ENCODE measurements at regions not wholly inside any gene's neighbourhood (a gene's known extent, or its start where the extent isn't known, plus 50 kb on each side); places are given as distances from the start of the nearest gene placed in this dataset.

DNA sequence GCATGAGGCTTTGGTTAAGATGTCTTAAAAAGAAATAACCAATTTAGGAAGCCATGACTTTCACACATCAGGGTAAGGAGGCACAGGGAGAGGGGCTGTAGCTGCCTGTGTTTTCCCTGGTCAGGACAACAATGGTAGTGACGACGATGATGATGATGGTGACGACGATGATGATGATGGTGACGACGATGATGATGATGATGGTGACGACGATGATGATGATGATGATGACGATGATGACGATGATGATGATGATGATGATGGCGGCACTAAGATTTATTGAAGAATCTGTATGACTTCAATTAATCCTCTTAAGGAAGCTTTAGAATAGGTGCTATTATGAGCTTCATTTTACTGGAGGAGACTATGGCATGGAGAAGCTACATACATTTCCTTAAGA, 284.1 kb upstream of the TNRC6C start:
- Mint-ChIP-seq H3K36me3 (ENCODE audit: low read depth) (peaks cover 5% of the 10 kb centered on the region), H3K4me3 (no peak overlapping the region), H3K4me1 (ENCODE audit: low read depth) (peaks cover 5% of the 10 kb centered on the region), H3K27me3 (no peaks in the 10 kb centered on the region), H3K27ac (no peak overlapping the region), H3K9me3 (no peaks in the 10 kb centered on the region)

DNA sequence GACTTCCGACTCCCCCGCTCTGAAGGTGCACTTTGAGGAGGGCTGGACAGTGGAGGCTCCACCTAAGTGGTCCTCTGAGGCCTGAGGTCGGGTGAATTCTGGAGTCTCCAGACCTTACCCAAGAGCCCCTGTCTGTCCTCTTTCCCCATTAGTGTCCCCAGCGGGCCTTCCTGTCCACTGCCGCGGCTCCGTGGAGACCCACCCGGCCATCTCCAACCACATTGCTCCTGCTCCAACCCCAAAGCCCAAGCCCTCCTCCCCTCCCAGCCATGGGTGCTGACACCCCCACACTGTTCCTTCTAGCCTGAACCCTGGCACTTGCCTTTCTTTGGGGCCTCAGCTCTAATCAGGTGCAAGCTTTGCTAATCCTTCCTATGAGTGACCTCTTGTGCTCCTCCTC, 283.1 kb upstream of the TNRC6C start:
- H3K4me1 Mint-ChIP-seq (ENCODE audit: low read depth) = no peaks in the 10 kb centered on the region
- no peak overlapping the region for H3K4me3 Mint-ChIP-seq
- H3K9me3 Mint-ChIP-seq = no peaks in the 10 kb centered on the region
- no peaks in the 10 kb centered on the region for H3K36me3 Mint-ChIP-seq (ENCODE audit: low read depth)
- no peak overlapping the region for H3K27ac Mint-ChIP-seq
- H3K27me3 Mint-ChIP-seq = no peaks in the 10 kb centered on the region

DNA sequence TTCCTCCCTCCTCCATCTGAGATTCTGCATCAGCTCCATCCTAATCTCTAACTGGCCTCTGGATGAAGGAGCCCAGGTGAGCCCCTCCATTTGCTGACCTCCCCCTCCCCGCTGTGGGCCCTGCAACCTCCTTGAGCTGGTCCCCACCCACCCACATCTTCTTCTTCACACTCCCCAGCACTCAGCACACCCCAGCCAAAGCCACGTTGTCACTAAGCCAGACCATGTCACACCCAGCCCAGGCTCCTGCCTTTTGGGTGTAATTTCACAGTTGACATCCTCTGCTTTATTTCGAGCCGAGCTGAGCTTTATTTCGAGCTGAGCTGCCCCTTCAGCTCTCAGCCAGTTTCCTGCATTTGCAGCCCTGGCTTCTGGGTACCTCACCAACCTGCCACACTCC, 282.7 kb upstream of the TNRC6C start:
- no peaks in the 10 kb centered on the region for H3K4me1 Mint-ChIP-seq (ENCODE audit: low read depth)
- no peaks in the 10 kb centered on the region for H3K36me3 Mint-ChIP-seq (ENCODE audit: low read depth)
- no peak overlapping the region for H3K4me3 Mint-ChIP-seq
- H3K27me3 Mint-ChIP-seq = no peaks in the 10 kb centered on the region
- no peak overlapping the region for H3K27ac Mint-ChIP-seq
- no peaks in the 10 kb centered on the region for H3K9me3 Mint-ChIP-seq

DNA sequence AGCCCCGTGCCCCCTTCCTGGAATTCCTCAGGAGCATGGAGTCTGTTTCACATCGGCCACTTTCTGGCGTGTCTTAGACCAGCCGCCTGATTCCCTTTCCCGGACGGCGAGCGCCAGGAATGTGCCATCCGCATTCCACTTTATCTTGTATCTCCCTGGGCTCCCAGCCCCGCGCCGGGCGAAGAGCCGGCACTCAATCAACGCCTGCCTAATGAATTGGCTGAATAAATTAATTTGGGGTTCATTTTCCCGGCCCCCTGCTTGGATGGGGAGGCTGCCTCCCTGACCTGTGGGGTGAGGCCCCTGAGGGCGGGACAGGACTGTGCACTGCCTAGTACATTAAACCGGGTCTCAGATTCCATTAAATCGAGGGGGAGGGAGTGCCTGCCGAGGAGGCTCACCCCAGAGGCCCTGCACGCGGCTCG, 282.3 kb upstream of the TNRC6C start:
- no peaks in the 10 kb centered on the region for H3K36me3 Mint-ChIP-seq (ENCODE audit: low read depth)
- H3K9me3 Mint-ChIP-seq = no peaks in the 10 kb centered on the region
- H3K27me3 Mint-ChIP-seq = no peaks in the 10 kb centered on the region
- H3K4me3 Mint-ChIP-seq = no peak overlapping the region
- H3K27ac Mint-ChIP-seq = no peak overlapping the region
- H3K4me1 Mint-ChIP-seq (ENCODE audit: low read depth) = no peaks in the 10 kb centered on the region

DNA sequence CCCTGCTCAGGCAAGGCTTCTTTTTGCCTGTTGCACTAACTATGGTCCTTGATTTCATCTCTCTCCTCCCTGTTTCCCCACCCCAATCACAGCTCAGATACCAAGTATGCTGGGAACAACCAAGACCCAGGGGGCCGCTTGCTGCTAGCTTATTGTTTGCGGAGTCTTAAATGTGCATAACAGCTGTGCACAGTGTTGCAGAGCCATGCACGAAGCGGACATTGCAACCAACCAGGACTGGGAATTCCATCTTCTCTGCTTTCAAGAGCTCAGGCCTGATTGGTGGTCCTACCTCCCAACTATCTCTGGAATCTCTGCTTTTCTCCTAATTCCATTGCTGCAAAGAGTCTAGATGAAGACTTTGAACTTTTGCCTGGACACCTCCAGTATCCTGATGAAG, 281.3 kb upstream of the TNRC6C start:
- H3K4me3 Mint-ChIP-seq = no peak overlapping the region
- no peak overlapping the region for H3K27ac Mint-ChIP-seq
- H3K9me3 Mint-ChIP-seq = no peaks in the 10 kb centered on the region
- no peaks in the 10 kb centered on the region for H3K4me1 Mint-ChIP-seq (ENCODE audit: low read depth)
- H3K27me3 Mint-ChIP-seq = no peaks in the 10 kb centered on the region
- H3K36me3 Mint-ChIP-seq (ENCODE audit: low read depth) = no peaks in the 10 kb centered on the region

DNA sequence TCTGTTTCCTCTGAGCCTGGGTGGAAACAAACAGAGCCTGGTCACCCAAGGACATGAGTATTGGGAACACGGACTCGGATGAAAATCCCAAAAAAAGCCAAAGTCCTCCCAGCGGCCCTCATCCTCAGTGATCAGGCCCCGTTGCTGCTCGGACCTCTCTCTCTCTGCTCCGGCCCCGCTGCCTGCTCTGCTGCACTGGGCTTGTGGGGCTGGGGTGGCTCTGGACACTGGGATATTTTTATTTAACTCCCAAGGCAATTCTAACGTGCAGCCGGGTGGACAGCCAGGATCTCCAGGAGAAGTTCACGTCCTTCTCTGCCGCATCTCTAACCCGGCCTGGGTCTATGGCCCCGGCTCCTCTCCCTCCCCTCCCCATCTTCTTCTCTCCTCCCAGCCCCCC, 280.9 kb upstream of the TNRC6C start:
- Mint-ChIP-seq H3K27ac (no peak overlapping the region), H3K4me1 (ENCODE audit: low read depth) (no peaks in the 10 kb centered on the region), H3K9me3 (no peaks in the 10 kb centered on the region), H3K36me3 (ENCODE audit: low read depth) (no peaks in the 10 kb centered on the region), H3K27me3 (no peaks in the 10 kb centered on the region), H3K4me3 (no peak overlapping the region)

DNA sequence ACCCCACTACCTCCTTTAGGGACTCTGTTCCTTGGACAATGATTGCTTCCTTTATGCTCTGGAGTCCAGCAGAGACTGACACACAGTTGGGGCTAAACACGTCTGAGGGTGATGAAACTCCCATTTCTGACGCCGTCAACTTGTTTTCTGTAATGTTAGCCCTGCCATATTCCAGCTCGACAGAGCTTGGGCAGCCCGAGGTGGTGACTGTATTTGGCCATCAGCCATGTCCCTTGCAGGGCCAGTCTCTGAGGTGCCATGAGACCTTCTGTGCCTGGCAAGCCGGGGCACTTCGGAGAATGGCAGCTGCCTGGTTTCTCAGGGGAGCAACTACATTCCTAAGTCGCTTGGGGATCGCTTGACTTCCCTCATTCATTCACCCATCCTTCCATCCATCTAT, 278.9 kb upstream of the TNRC6C start:
- Mint-ChIP-seq H3K9me3 (no peaks in the 10 kb centered on the region), H3K27me3 (no peaks in the 10 kb centered on the region)

DNA sequence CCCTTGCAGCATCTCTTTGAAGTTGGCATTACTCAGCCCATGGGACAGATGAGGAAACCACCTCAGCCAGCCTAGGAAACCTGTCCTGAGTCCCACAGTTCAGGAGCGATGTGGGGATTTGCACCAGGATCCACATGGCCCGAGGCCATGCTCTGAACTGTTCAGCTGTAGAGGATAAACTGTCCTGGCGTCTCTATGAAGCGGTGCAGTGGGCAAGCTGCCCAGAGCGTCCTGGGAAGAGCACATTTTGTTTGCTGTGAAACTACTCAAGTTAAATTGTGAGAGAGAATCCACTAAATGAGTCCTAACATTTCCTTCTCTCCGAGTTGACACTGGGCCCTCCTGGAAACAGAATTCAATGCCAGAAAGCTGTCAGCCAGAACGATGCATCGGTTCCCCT, 276.6 kb upstream of the TNRC6C start:
- Mint-ChIP-seq H3K27me3 (no peaks in the 10 kb centered on the region), H3K9me3 (no peaks in the 10 kb centered on the region), H3K27ac (no peak overlapping the region), H3K4me3 (no peak overlapping the region), H3K4me1 (ENCODE audit: low read depth) (no peaks in the 10 kb centered on the region), H3K36me3 (ENCODE audit: low read depth) (no peaks in the 10 kb centered on the region)

More for the DNA sequence above, 278.9 kb upstream of the TNRC6C start:
- Mint-ChIP-seq H3K4me1 (ENCODE audit: low read depth) (no peaks in the 10 kb centered on the region), H3K4me3 (no peak overlapping the region), H3K36me3 (ENCODE audit: low read depth) (no peaks in the 10 kb centered on the region), H3K27ac (no peak overlapping the region)

DNA sequence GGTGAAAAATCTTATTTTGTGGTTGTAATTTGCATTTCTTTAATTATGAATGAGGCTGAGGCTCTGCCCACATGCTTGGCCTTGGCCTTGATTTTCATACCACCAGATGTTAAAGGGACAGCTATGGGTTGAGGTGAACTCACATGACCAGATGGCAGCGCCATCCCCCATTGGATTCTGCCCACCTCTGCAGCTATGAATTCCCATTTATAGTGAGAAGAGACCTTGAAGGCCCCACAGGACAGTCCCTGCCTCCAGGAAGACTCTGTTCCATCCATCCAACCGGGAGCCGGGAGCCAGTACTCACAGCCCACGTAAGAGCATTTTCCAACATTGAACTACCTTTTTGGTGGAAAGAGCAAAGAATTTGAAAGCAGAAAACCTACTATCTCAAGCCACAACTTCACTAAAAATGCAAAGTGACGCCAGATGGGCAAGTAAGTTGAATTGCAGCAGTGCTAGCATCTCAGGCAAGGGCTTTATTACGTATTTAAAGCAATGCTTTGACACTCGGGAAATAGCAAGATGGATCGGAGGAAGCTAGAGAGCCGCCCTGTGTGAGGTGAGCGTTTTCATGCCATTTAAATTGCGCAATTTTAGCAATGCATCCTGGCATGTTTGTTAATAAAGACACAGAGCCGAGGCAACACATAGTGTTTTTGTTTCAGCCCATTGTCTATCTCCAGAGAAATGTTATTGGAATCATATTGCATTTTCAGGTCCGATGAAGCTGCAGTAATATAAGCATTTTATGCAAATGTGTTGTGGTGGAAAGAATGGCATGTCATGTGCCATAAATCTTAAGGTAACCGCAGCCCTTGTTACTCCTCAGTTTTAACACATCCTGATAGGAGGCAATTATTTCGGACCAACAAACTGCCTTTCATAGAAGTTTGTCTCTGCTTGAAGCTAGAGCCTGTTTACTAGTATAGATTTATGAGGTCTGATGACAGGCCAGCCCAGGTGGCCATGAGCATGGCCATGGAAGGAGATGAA, 273.4 kb upstream of the TNRC6C start:
- Mint-ChIP-seq H3K4me3 (no peak overlapping the region), H3K9me3 (no peaks in the 10 kb centered on the region), H3K4me1 (ENCODE audit: low read depth) (peaks cover under 1% of the 10 kb centered on the region), H3K27ac (no peak overlapping the region), H3K27me3 (no peaks in the 10 kb centered on the region), H3K36me3 (ENCODE audit: low read depth) (no peaks in the 10 kb centered on the region)

DNA sequence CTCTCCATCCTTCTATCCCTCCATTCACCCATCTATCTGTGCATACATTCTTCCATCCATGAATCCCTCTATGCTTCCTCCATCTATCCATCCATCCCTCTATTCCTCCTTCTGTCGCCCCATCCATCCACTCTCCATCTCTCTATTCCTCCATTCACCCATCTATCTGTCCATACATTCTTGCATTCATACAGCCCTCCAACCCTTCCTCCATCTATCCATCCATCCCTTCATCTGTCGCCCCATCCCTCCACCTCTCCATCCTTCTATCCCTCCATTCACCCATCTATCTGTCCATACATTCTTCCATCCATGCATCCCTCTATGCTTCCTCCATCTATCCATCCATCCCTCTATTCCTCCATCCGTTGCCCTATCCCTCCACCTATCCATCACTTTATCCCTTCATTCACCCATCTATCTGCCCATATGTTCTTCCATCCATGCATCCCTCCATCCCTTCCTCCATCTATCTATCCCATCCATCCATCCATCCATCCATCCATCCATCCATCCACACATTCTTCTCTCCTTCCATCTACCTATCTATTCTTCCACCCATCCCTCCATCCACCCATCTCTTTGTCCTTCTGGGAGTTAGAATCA, 272.5 kb upstream of the TNRC6C start:
- Mint-ChIP-seq H3K27ac (no peak overlapping the region), H3K9me3 (no peaks in the 10 kb centered on the region)

DNA sequence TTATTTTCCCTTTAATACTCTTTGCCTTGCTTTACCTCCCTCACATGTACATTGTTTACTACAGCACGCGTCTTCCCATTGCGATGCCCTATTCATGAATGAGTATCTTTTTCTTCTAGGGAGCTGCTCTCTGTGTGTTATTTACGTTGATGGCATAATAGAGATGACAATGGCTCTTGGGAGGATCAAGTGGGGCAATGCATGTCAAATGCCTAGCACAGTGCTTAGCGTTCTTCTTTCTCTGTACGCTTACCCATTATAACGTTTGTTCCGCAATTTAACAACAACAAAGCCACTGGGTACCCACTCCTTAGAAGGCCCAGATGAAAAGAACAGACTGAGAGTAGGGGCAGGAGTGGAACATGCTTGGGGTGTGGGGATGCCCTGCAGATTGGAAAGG, 271.6 kb upstream of the TNRC6C start:
- H3K4me1 Mint-ChIP-seq (ENCODE audit: low read depth) = peaks cover 19% of the 10 kb centered on the region
- no peaks in the 10 kb centered on the region for H3K36me3 Mint-ChIP-seq (ENCODE audit: low read depth)
- no peak overlapping the region for H3K4me3 Mint-ChIP-seq
- no peaks in the 10 kb centered on the region for H3K27me3 Mint-ChIP-seq
- no peaks in the 10 kb centered on the region for H3K9me3 Mint-ChIP-seq
- no peak overlapping the region for H3K27ac Mint-ChIP-seq

More for the DNA sequence above, 272.5 kb upstream of the TNRC6C start:
- Mint-ChIP-seq H3K4me3 (no peak overlapping the region), H3K4me1 (ENCODE audit: low read depth) (peaks cover 9% of the 10 kb centered on the region), H3K27me3 (no peaks in the 10 kb centered on the region), H3K36me3 (ENCODE audit: low read depth) (no peaks in the 10 kb centered on the region)

DNA sequence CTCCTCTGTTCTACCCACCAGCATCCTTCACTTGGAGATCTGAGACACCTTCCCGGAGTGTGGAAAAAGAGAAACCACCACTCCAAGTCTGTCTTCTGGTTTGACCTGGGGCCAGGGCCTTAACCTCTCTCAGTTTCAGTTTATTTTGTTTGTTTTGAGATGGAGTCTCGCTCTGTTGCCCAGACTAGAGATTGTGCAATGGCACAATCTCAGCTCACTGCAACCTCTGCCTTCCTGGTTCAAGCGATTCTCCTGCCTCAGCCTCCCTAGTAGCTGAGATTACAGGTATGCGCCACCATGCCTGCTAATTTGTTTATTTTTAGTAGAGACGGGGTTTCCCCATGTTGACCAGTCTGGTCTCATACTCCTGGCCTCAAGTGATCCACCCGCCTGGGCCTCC, 271.1 kb upstream of the TNRC6C start:
- Mint-ChIP-seq H3K4me1 (ENCODE audit: low read depth) (peaks cover 24% of the 10 kb centered on the region), H3K27ac (no peak overlapping the region), H3K27me3 (no peaks in the 10 kb centered on the region), H3K36me3 (ENCODE audit: low read depth) (no peaks in the 10 kb centered on the region), H3K9me3 (no peaks in the 10 kb centered on the region), H3K4me3 (no peak overlapping the region)

DNA sequence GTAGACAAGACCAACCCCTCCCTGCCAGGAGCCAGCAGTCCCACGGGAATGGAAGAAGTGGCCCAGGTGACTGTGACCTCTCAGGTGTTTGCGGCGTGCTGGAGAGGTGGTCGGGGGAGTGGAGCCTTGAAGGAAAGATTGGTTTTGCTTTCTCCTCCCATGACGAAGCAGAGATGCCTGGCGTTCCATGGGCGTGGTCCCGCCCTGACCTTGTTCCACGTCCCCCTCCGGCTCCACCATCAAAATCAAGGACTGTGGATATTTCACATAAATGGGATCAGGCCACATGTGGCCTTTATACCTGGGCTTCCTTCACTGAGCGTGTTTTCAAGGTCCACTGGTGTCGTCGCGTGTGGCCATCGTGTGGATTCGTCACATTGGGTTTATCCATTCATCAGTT, 270.6 kb upstream of the TNRC6C start:
- H3K36me3 Mint-ChIP-seq (ENCODE audit: low read depth) = no peaks in the 10 kb centered on the region
- no peak overlapping the region for H3K4me3 Mint-ChIP-seq
- H3K4me1 Mint-ChIP-seq (ENCODE audit: low read depth) = peaks cover 28% of the 10 kb centered on the region
- no peaks in the 10 kb centered on the region for H3K27me3 Mint-ChIP-seq
- no peaks in the 10 kb centered on the region for H3K9me3 Mint-ChIP-seq
- no peak overlapping the region for H3K27ac Mint-ChIP-seq

DNA sequence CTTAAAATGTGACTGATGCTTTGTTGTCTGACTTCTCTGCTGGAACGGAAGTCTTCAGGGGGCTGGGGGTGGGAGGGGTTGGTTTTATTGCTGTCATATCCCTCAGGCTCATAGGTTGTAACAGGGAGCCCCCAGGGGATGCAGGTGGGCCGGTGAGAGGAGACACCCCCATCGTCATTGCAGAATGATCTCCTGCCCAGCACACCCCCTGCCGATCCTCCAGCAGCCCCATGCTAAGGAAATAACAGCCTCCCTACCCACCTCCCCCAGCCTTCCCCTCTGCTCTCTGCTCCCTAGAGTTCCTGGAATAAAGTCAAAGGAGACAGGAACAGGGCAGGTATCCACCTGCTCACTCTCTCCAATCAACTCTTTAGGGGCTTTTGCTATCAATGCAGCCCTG, 270.1 kb upstream of the TNRC6C start:
- Mint-ChIP-seq H3K9me3 (no peaks in the 10 kb centered on the region), H3K27ac (no peak overlapping the region), H3K36me3 (ENCODE audit: low read depth) (no peaks in the 10 kb centered on the region), H3K4me3 (no peak overlapping the region), H3K27me3 (no peaks in the 10 kb centered on the region), H3K4me1 (ENCODE audit: low read depth) (peaks cover 28% of the 10 kb centered on the region)

DNA sequence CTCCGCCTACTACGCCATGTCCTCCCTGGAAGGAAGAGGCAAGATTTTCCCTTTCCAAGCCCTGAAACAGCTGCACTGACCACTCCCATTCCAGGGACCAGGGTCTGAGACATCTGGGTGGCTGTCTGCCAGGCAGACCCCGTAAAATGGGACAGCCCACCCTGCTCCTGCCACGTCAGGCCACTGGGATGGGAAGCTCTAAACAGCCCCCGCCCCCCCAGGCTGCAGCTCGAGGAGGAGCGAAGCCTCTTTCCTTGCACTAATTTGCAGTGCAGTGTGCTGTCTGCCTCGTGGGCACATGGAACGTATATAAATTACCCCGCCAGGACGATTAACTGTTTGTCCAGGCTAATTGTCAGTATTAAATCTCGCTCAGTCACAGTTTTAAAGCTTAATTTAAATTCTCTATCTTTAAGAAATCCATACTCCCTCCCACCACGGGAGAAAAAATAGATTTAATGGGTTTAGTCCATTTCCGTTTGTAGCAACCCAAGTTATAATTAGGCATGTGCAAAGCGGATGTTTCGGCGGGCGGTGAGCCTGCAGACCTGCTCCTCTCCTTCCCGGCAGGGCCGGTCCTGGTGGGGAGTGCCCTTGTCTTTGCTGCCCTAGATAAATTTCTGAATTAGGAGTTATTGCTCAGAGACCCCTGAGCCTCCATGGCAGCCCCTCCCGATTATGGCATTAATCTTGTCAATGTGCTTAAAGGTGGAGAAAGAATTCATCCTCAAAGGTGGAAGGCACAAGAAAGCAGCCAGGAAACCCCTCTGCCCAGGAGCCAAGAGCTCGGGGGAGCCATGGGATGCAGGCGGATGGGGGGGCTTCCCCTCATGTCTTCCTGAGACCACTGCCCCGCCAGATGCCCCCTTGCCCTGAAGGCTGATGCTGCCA, 268.0 kb upstream of the TNRC6C start:
- Mint-ChIP-seq H3K4me3 (no peak overlapping the region), H3K27ac (no peak overlapping the region), H3K4me1 (ENCODE audit: low read depth) (peaks cover 28% of the 10 kb centered on the region), H3K27me3 (peaks cover 10% of the 10 kb centered on the region), H3K36me3 (ENCODE audit: low read depth) (no peaks in the 10 kb centered on the region), H3K9me3 (no peaks in the 10 kb centered on the region)

Measured in stimulated activated naive CD8-positive, alpha-beta T cell treated with anti-CD3 and anti-CD28 coated beads, Interleukin-15, Interleukin-2, amounts not matched to agents 100 ng/mL and 50 ng/mL, for 24 hours (primary cell).